ENCODE measurements at regions not wholly inside any gene's neighbourhood (a gene's known extent, or its start where the extent isn't known, plus 50 kb on each side); places are given as distances from the start of the nearest gene placed in this dataset.

GRCh38 chr5:15338546-15338945, 161.4 kb upstream of the FBXL7 start:
- Mint-ChIP-seq H3K27me3 (ENCODE audit: unreplicated experiment) (no peaks in the 10 kb centered on the region), H3K4me1 (ENCODE audit: low read depth, unreplicated experiment) (no peaks in the 10 kb centered on the region), H3K4me3 (ENCODE audit: low read depth, unreplicated experiment) (no peak overlapping the region), H3K9me3 (ENCODE audit: low read depth, unreplicated experiment) (peaks cover 6% of the 10 kb centered on the region), H3K27ac (ENCODE audit: unreplicated experiment) (no peak overlapping the region), H3K36me3 (ENCODE audit: insufficient read depth, unreplicated experiment) (no peaks in the 10 kb centered on the region)
- BruUV-seq (replicated peaks): no TSS peak
- no peak for DNase-seq
- CTCF ChIA-PET: no interaction called here
- intact Hi-C loops (cut with micrococcal nuclease; ENCODE audit: unreplicated experiment): no loop called here
- TF ChIP-seq CTCF (IDR thresholded peaks at IDR 0.05; ENCODE audit: unreplicated experiment): no peak

- DNase-seq: no peak
- Mint-ChIP-seq H3K4me1 (ENCODE audit: low read depth, unreplicated experiment) (no peaks in the 10 kb centered on the region), H3K27me3 (ENCODE audit: unreplicated experiment) (no peaks in the 10 kb centered on the region), H3K4me3 (ENCODE audit: low read depth, unreplicated experiment) (no peak overlapping the region), H3K9me3 (ENCODE audit: low read depth, unreplicated experiment) (peaks cover 6% of the 10 kb centered on the region), H3K36me3 (ENCODE audit: insufficient read depth, unreplicated experiment) (no peaks in the 10 kb centered on the region), H3K27ac (ENCODE audit: unreplicated experiment) (no peak overlapping the region)
- BruUV-seq (replicated peaks): no TSS peak
- no peak for TF ChIP-seq CTCF (IDR thresholded peaks at IDR 0.05; ENCODE audit: unreplicated experiment)
- CTCF ChIA-PET: no interaction called here
- intact Hi-C loops (cut with micrococcal nuclease; ENCODE audit: unreplicated experiment): no loop called here
Measured at GRCh38 chr5:15334551-15335266, 165.3 kb upstream of the FBXL7 start.

GRCh38 chr5:15333091-15333490, 166.9 kb upstream of the FBXL7 start:
- no peak for TF ChIP-seq CTCF (IDR thresholded peaks at IDR 0.05; ENCODE audit: unreplicated experiment)
- intact Hi-C loops (cut with micrococcal nuclease; ENCODE audit: unreplicated experiment): no loop called here
- no peak for DNase-seq
- H3K36me3 Mint-ChIP-seq (ENCODE audit: insufficient read depth, unreplicated experiment): no peaks in the 10 kb centered on the region
- H3K4me3 Mint-ChIP-seq (ENCODE audit: low read depth, unreplicated experiment): no peak overlapping the region
- BruUV-seq (replicated peaks): no TSS peak
- H3K27me3 Mint-ChIP-seq (ENCODE audit: unreplicated experiment): no peaks in the 10 kb centered on the region
- H3K27ac Mint-ChIP-seq (ENCODE audit: unreplicated experiment): no peak overlapping the region
- H3K4me1 Mint-ChIP-seq (ENCODE audit: low read depth, unreplicated experiment): no peaks in the 10 kb centered on the region
- CTCF ChIA-PET: no interaction called here
- peaks cover 6% of the 10 kb centered on the region for H3K9me3 Mint-ChIP-seq (ENCODE audit: low read depth, unreplicated experiment)

- DNase-seq: no peak
- no peaks in the 10 kb centered on the region for H3K27me3 Mint-ChIP-seq (ENCODE audit: unreplicated experiment)
- no TSS peak for BruUV-seq (replicated peaks)
- H3K36me3 Mint-ChIP-seq (ENCODE audit: insufficient read depth, unreplicated experiment): no peaks in the 10 kb centered on the region
- no peak for TF ChIP-seq CTCF (IDR thresholded peaks at IDR 0.05; ENCODE audit: unreplicated experiment)
- CTCF ChIA-PET: no interaction called here
- no peaks in the 10 kb centered on the region for H3K9me3 Mint-ChIP-seq (ENCODE audit: low read depth, unreplicated experiment)
- intact Hi-C loops (cut with micrococcal nuclease; ENCODE audit: unreplicated experiment): no loop called here
- no peaks in the 10 kb centered on the region for H3K4me1 Mint-ChIP-seq (ENCODE audit: low read depth, unreplicated experiment)
- H3K4me3 Mint-ChIP-seq (ENCODE audit: low read depth, unreplicated experiment): no peak overlapping the region
- no peak overlapping the region for H3K27ac Mint-ChIP-seq (ENCODE audit: unreplicated experiment)
Measured at GRCh38 chr5:15326932-15327331, 173.0 kb upstream of the FBXL7 start.

Data from Calu3 (cell line).